ENCODE measurements at regions not wholly inside any gene's neighbourhood (a gene's known extent, or its start where the extent isn't known, plus 50 kb on each side); places are given as distances from the start of the nearest gene placed in this dataset.

DNA sequence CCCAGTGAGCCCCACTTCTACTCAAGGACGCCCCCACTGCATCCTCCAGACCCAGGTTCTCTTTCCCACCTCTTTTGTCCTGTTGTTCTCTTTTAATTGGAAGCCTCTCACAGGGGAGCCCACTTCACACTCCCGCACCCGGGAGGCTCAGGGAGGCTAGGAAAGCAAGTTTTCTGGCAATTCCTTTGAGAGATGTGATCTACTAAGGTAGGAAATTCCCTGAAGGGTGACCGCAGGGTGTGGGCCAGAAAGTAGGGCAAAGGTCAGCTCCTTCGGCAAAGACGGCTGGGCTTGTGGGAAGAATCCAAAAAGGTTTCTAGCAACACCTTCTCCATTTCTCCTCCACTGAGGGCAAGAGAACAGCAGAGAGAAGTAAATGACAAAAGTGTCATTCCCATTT lies 98.1 kb upstream of the PTPN1 start:
- no peak for DNase-seq

DNA sequence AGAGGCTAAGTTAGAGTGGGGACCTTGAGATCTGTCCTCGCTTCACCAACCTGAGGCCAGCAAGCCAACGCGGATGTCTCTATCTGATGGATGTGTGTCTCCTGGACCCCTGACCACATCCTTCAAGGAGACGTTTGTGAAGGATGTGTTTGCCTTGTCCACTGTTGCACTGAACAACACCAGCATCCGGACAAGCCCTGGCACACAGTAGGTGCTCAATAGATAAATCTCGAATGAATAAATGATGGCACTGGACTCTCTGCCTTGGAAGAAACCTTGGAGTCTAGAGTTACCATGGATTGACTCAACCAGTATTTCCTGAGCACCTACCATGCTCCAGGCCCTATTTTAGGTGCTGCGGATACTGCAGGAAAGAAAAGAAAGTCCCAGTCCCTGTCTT lies 97.7 kb upstream of the PTPN1 start:
- no peak for DNase-seq

DNA sequence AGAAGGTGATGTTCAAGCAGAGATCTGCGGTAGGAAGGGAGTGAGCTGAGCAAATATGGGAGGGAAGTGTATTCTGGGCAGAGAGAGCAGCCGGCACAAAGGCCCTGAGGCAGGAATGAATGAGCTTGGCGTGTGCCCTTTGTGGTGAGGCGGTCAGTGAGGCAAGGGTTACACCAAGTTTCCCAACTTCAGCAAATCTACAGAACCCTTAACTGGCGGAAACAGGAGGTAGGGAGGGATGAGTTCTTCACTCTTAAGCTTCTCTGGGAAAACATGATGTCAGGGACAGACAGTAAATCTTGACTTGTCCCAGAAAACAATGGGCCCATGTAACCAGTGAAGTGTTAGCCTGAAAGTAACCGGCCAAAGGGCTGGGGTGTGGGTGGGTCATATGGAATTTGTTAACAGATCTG lies 97.1 kb upstream of the PTPN1 start:
- DNase-seq: no peak

DNA sequence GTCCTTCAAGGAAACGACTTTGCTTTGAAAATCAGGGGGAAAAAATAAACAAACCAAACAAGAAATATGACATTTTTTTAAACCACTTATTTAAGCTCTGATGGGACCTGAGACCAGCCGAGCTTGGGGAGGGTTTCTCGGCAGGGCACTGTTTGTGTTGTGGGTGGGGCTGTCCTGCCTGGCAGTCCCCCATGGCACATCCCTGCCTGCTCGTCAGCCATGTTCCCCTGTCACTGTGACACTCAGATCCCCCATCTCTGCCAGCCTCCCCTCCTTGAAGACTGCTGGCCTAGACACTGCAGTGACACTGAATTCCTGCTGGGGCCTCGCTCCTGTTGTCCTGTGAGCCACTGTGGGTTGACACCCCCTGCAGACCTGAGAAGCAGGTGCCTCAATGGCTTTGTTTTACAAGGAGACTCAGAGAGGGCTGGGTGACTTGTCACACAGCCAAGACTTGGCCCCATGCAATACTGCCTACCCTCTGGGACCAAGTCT lies 95.1 kb upstream of the PTPN1 start:
- no peak for DNase-seq

DNA sequence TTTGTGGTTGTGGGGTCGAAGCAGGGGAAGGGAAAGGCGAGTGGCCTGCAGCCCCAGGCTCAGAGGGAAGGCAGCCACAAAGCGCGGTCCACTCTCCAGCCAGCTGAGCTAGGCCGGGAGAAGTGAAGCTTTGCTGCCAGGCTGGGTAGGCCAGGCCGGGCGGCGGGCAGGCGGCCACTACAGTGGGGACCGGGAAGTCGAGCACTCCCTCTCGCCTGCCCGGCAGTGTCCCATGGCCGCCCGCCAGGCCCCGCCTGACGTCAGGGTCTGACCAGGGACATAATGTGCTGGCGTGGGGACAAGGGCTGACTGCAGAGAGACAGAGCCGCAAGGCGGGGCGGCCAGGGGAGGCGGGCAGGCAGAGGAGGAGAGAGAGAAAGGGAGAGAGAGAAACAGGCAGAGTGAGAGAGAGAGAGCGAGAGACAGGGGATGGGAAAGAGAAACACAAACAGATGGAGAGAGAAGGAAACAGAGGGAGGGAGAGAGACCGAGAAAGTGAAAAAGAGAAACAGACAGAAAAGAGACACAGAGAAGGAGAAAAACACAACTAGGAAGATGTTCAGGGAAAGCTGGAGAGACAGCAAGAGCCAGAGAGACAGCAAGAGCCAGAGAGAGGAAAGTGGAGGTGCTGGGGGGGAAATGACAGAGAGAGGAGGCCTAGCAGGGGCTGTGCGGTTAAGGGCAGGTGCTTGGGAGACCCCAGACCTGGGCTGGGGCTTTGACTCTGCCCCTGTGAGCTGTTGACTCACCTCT lies 94.5 kb upstream of the PTPN1 start:
- no peak for DNase-seq

DNA sequence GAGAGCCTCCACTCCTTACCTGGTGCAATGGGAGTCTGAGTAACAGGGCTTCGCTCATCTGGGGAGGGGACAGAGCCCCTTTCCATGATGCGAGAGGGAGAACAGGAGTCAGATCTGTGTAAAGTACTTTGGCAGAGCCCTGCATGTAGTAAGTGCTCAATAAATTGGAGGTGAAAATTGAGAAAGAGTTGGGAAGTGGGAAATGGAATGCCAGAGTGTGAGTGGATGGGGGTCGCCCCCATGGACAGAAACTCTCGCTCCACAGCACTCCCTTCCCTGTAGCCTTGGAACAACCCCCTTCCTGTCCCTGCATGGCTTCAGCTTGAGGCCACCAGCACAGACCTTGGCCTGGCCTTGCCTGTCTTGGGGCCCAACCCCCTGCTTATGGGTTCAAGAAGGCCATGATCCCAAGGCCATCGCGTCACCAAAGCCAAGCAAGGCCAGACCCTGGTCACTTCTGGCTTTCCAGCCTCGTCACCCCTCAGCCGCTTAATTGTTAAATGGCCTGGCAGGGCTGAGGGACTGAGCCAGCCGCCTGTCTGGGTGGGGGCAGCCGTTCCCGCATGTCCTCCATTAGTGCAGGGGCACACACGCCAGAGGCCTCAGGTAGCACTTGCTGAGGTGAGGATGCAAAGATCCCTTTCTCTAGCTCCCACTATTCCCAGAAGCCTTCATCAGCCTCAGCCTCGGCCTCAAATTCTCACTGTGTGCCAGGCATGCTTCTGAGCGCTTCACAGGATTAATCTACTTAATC lies 93.7 kb upstream of the PTPN1 start:
- no peak for DNase-seq

DNA sequence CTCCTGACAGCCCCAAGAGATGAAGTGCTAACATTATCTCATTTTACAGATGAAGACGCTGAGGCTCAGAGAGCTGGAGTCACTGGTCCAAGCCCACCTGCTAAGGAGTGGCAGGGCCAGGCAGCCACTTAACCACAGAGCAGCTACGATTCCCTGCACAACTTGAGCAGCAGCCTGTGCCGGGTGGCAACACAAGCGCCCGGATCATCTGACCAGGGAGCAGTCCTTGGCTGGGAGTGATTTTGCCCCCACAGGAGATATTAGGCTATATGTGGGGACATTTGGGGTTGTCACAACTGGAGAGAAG lies 93.2 kb upstream of the PTPN1 start:
- DNase-seq: no peak

DNA sequence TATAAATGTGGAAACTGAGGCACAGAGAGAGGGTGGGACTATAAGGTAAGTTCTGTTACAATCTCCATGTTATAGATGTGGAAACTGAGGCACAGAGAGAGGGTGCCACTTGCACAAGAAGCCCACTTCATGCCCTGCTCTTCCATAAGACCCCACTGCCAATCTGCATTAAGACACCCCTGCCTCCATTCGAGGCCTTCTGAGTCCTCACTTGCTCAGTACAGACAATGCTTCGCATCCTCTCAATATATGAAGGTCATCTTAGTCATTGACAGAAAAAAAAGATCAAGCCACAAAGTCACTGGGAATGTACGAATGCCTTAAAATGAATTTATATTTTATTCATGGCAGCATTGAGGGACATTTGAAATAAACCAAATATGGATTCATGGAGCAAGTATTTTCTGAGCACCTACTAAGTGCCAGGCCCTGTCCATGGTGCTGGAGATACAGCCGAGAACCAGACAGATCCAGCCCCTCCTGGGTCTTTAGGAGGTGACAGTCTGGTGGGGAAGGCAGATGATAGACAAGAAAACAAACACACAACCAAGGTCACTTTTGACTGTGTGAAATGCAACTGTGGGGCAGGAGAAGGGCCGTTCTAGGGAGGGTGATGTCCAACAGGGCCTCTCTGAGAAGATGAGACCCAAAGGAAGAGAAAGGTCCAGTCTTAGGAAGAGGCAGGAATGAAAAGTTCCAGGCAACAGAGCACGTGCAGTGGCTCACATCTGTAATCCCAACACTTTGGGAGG lies 92.5 kb upstream of the PTPN1 start:
- DNase-seq: no peak

DNA sequence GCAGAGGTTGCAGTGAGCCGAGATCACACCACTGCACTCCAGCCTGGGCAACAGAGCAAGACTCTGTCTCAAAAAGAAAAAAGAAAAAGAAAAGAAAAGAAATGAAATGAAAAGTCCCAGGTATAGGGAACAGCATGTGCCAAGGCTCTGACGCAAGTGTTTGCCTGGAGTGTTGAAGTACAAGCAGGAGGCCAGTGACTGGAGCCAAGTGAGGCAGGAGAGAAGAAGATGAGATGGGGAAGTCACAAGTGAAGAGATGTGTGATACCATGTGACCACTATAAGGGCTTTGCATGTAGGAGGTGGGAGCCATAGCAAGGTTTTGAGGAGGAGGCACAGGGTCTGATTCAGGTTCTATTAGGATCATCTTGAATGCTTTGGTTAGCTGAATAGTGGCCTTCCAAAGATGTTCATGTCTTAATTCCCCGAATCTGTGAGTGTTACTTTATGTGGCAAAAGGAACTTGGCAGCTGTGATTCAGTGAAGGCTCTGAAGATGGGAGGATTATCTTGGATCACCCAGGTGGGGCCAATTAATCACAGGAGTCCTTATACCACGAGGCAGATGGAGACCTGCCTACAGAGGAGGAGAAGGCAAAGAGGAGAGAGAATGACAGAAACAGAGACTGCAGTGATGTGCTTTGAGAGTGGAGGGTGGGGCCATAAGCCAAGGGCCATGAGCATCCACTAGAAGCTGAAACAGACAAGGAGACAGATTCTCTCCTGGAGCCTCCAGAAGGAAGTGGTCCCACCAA lies 91.1 kb upstream of the PTPN1 start:
- DNase-seq: no peak

DNA sequence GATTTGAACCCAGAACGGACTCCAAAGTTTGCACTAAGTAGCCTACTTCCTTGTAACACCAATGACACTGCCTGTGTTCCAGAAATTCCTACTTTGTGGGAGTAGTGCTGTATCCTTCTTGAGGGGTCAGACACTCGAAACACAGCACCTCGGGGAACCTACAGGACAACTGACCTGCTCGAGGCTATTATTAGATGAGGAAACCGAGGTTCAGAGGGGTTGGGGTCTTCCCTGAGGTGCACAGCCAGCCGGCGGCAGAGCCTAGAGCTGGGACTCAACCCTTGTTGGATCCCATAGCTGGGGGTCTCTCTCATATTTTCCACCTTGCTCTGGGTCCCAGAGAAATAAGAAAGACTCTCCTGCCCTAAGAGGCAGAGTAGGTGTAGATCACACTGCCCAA lies 89.8 kb upstream of the PTPN1 start:
- DNase-seq: no peak

DNA sequence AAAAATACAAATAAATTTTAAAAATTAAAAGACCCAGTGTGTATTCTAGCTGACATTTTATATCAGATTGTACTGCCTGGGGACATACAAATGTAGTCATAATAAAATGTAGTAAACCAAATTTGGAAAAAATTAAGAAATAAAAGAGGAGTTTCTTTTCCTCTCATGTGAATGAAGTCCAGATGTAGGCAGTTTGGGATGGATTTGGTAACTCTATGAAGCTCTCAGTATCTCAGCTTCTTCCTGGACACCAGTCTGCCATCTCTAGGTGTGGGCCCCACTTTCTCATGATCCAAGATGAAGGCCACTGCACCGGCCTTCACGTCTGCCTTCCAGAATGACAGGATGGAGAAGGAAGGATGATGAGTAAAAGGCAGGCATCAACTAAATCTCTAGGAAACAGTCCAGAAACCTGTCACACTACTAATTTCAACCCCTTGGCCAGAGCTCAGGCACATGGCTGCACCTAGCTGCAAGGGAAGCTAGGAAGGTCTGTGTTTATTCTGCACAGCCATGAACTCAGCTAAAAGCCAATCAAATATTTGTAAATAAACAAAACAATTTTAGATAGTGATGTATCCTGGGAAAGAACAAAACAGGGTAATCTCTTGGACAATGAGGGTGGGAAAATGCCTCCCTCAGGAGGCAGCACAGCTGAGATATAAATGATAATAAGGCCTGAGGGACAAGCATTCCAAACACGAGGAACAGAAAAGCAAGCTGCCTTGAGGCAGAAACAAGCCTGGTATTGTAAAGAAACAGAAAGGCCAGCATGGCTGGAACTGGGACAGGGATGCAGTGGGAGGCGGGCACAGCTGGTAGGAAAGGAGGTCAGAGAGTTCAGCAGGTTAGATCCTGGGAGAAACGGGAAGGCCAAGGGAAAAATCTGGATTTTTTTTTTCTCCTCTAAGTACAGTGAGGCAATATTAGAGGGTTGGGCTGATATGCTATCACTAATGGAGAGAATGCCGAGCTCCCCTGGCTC lies 88.5 kb upstream of the PTPN1 start:
- no peak for DNase-seq

DNA sequence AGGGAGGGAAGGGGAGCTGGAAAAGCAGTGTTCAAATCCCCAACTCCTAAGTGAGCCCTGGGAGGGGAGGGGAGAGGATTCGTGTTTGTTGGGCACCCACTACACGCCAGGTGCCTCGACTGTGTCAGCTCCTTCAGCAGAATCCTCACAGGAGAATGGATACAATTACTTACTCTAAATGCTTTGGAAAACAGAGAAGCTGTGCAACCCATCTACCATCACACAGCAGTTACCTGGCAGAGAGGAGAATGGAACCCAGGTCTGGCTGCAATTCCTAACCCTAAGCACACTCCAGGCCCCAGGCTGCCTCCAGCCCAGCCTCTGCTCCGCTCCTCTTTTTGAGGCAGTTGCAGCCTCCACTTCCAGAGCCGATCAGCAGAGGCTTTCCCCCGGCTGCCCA lies 86.4 kb upstream of the PTPN1 start:
- no peak for DNase-seq

DNA sequence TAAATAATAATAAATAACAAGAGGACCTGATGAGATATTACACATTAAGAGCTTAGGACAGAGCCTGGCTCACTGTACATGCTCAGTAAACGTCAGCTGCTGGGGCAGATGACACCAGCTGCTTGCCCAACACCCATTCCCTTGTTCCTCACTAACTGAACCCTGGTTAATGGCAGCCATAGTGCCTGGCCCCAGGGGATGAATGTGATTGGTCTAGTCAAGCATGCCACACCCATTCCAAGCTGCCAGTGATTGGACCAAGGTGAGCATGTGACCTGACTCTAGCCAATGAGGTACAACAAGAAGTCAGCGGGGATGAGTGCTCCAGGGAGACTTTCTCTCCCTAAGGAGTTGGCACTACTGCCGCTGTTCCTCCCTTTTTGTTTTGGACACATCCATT lies 85.1 kb upstream of the PTPN1 start:
- no peak for DNase-seq

DNA sequence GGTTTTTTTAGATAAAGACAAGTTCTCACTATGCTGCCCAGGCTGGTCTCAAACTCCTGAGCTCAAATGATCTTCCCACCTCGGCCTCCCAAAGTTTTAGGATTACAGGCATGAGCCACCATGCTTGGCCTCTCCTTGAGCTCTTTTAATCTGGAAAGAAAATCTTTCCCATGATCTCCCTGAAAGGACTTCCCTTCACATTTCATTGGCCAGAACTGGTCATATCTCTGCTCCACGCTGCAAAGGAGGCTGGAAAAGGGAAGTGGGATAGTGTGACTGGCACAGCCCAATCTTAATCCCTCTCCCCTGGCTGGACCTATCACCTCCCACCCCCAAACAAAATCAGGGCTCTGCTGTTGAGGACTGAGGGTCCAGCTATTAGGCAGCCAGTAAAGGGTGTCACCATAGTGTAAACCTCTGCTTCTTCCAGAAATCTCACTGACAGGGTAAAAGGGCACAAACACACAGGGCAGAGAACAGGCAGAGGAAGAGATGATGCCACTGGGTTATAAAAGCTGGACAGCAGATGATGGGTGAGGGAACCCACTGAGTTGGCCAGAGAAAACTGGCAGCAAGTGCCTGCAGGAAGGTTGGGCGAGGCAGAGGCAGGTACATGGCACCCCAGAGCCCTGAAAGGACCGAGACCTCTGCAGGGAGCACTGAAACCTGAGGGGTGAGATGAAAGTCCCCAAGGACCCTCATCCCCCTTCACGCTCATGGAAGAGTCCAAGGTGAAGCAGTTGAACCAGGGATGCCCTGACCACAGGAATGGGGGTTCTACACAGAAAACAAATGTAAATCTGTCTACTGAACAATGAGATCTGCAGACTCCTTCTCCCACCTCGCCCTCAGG lies 83.1 kb upstream of the PTPN1 start:
- no peak for DNase-seq

DNA sequence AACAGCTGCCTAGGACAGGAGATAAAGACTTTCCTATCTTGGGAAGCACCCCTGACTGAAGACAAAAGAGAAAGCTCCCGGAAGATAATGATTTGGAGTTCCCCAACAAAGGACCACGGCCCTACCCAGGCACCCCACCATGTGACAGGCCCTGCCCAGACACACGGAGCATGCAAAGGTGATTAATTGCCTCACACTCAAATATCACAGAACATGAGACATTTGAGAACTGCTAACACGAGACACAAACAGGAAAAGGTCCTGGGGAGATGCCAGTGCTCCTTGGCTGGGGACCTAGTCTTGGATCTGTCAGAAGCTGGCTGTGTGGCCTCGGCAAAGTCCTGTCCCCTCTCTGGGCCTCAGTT lies 82.5 kb upstream of the PTPN1 start:
- DNase-seq: no peak

DNA sequence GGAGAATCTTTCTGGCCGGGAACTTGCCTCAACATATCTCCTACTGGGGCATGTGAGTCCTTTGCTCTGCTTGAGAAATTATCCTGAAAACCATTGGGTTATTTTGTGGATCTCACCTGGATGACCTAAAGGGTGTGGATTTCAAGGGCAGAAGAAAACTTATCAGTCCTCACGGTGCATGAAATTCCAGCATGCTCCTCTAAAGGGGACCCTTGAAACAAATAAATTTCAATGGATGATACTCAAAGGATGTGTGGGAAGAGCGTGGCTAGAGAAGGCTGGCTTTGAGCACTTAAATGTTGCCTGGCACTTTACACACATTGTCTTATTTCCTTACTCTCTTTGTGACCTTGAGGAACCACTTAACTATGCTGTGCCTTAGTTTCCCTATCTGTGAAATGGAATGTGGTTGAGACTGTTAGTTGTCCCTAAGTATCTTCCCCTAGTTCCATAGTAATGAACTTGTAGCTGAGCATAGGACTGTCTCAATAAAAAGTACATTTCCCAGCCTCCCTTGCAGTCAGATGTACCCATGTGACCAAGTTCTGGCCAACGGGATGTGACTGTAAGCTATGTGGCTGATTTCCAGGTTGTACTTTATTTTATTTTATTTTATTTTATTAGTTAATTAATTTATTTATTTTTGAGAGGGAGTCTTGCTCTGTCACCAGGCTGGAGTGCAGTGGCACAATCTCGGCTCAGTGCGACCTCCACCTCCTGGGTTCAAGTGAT lies 81.9 kb upstream of the PTPN1 start:
- no peak for DNase-seq

DNA sequence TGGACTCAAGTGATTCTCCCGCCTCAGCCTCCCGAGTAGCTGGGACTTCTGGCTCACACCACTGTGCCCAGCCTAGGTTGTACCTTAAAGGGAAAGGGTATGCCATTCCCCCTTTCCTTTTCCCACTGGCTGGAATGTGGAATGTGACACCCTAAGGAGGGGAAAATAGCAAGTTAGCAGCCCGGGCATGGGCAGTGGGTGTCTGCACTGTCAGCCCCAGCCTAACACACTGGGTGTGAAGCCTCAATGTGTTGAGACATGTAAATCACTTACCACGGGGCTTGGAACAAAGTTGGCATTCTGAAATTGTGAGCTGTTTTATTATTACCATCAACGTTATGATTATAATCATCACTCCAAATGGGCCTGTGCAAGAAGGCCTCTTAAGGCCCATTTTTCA lies 80.8 kb upstream of the PTPN1 start:
- no peak for DNase-seq

DNA sequence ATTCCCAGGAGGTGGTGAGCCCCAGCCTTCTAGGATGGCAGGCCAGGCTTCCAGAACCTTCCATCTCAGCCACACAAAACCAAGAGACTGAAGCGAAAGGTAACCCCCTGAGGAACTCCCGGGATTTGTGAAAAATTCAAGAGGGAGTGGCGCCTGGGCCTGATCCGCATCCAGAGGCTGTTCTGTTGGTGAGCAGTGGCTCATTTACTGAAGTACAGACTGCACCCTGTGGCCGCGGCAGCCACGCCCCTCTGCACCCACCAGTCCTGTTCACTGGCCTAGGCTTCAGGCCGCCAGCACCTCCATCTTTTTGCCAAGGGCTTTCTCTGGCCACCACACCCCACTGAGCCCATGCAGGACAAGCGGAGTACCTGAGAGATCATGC lies 79.1 kb upstream of the PTPN1 start:
- no peak for DNase-seq

DNA sequence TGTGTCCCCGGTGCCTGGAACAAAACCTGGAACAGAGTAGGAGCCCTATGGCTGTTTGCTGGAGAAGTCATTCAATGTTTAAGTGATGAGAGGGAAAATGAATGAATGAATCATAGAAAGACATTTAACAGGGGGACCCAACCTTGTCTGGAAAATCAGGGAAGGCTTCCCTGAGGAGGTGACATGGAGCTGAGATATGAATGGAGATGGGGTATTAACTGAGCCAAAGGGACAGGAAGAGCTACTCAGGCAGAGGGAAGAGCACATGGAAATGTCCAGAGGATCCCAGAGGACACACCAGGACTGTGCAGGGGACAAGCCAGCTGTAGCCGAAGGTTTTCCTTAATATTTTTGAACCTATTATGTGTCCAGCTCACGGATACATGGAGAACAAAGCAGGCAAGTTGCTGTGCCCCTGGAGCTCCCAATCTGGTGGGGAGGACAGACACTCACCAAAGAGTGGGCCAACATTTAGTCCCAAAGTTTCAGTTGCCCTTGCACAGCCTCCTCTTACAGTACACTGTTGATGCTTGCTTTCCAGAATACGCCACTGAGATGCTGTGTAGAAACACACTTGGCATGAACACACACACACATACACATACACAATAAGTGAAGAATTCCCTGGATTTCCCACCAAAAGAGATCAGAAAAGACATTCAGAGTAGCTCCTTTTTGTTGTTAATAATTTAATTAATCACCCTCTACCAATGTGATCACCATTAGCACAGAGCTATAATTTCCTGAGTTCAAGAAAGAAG lies 77.0 kb upstream of the PTPN1 start:
- no peak for DNase-seq

DNA sequence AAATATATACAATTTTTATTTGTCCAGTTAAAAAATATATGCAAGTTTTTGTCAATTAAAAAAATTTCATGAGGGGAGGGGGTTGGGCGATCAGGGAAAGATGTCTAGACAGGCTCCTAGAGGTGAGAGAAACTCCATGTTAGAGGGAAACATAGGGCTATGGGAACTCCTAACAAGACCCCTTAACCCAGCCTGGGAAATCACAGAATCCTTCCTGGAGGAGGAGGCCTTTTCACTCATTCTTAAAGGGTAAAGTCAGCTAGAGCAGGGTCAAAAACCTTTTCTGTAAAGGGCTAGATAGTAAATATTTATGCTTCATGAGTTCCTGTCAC lies 75.9 kb upstream of the PTPN1 start:
- DNase-seq: no peak
